Right lobe of liver (tissue), 4 donors: ENCODE measurements at regions not wholly inside any gene's neighbourhood (a gene's known extent, or its start where the extent isn't known, plus 50 kb on each side); places are given as distances from the start of the nearest gene placed in this dataset.

Experiments
- POLR2A ChIP-seq: fragments of 450-650 bp; IDR thresholded peaks from one replicate; pipeline ENCODE4 v1.6.1; 2017; ENCODE audit warnings: antibody characterized with exemption, mild to moderate bottlenecking
- TF ChIP-seq, protein P1 (sequence below), 4 donors: fragments of 200-600 bp in 3 of 4; fragments of 450-650 bp in 1 of 4; IDR thresholded peaks; one replicate each; pipeline versions ENCODE4 v1.5.1 to v1.8.0; 2016 to 2022; ENCODE audit warnings: antibody characterized with exemption in 4 of 4, mild to moderate bottlenecking in 2 of 4
- donor health status: DM: no; HTN: no; CAD: no.
- donor health status: DM: no; HTN: no; CAD: no.
- donor health status: DM: no; HTN: yes; CAD: no.

- TF ChIP-seq, protein P1, sequence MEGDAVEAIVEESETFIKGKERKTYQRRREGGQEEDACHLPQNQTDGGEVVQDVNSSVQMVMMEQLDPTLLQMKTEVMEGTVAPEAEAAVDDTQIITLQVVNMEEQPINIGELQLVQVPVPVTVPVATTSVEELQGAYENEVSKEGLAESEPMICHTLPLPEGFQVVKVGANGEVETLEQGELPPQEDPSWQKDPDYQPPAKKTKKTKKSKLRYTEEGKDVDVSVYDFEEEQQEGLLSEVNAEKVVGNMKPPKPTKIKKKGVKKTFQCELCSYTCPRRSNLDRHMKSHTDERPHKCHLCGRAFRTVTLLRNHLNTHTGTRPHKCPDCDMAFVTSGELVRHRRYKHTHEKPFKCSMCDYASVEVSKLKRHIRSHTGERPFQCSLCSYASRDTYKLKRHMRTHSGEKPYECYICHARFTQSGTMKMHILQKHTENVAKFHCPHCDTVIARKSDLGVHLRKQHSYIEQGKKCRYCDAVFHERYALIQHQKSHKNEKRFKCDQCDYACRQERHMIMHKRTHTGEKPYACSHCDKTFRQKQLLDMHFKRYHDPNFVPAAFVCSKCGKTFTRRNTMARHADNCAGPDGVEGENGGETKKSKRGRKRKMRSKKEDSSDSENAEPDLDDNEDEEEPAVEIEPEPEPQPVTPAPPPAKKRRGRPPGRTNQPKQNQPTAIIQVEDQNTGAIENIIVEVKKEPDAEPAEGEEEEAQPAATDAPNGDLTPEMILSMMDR (IDR thresholded peaks at IDR 0.05) = no peak
- TF ChIP-seq POLR2A = no peak
These were observed 482.0 kb downstream of the DISC1 start for GRCh38 chr1:232108598-232108997.
